Uterus (tissue), 3 donors: ENCODE measurements at regions not wholly inside any gene's neighbourhood (a gene's known extent, or its start where the extent isn't known, plus 50 kb on each side); places are given as distances from the start of the nearest gene placed in this dataset.

ENCODE experiments used
- DNase-seq, 2 donors: peaks; one replicate each; pipeline ENCODE4 v3.0.0-alpha.2; 2019 to 2020
- H3K27ac ChIP-seq, 2 donors: fragments of 200-600 bp; sonication (generic); 1 replicate in 1 of 2; 2 replicates in 1 of 2; pipeline ENCODE4 v1.5.1; 2016 to 2018
- H3K27me3 ChIP-seq, 2 donors: fragments of 200-600 bp; sonication (generic); one replicate each; pipeline ENCODE4 v1.5.1; 2018 to 2019; ENCODE audit warnings: control low read depth in 1 of 2
- H3K36me3 ChIP-seq, 2 donors: fragments of 200-600 bp; sonication (generic); one replicate each; pipeline ENCODE4 v1.5.1; 2019; ENCODE audit warnings: control low read depth in 1 of 2
- H3K4me1 ChIP-seq, 2 donors: fragments of 200-600 bp; sonication (generic); one replicate each; pipeline ENCODE4 v1.5.1; 2018 to 2019; ENCODE audit warnings: control low read depth in 1 of 2
- H3K4me3 ChIP-seq, 2 donors: fragments of 200-600 bp; sonication (generic); 1 replicate in 1 of 2; 2 replicates in 1 of 2; pipeline ENCODE4 v1.5.1; 2018 to 2019; ENCODE audit warnings: mild to moderate bottlenecking in 1 of 2
- H3K9me3 ChIP-seq, 2 donors: fragments of 200-600 bp; sonication (generic); one replicate each; pipeline ENCODE4 v1.5.1; 2019; ENCODE audit warnings: control low read depth in 1 of 2
- CTCF ChIP-seq, 4 experiments: fragments of 200-600 bp in 2 of 4; fragments of 450-650 bp in 2 of 4; sonication (generic) in 2 of 4; IDR thresholded peaks; one replicate each; pipeline ENCODE4 v1.5.1; 2016 to 2019; ENCODE audit warnings: antibody characterized with exemption in 4 of 4, mild to moderate bottlenecking in 2 of 4, moderate library complexity in 1 of 4
- POLR2A ChIP-seq, 2 donors: fragments of 450-650 bp; IDR thresholded peaks; one replicate each; pipeline ENCODE4 v1.6.1; 2016; ENCODE audit warnings: antibody characterized with exemption in 2 of 2, mild to moderate bottlenecking in 1 of 2, moderate library complexity in 1 of 2
- intact Hi-C: fragments of 100-400 bp; cut with DNase I; formaldehyde crosslinking; loops from one replicate; pipeline ENCODE4 v1.15.1; 2023; ENCODE audit warnings: low total_unique reads
- donor health status: DM: yes; HTN: yes; CAD: no.

GRCh38 chrX:9338986-9339385 lies 125.9 kb upstream of the TBL1X start:
- no peaks in the 10 kb centered on the region for H3K4me1 ChIP-seq
- intact Hi-C loops = no loop called here
- H3K27me3 ChIP-seq = no peaks in the 10 kb centered on the region
- DNase-seq = no peak
- TF ChIP-seq CTCF (IDR thresholded peaks at IDR 0.05) (no peak), POLR2A (IDR thresholded peaks at IDR 0.05) (no peak)
- no peak overlapping the region for H3K27ac ChIP-seq
- H3K36me3 ChIP-seq = no peaks in the 10 kb centered on the region
- no peaks in the 10 kb centered on the region for H3K9me3 ChIP-seq
- no peak overlapping the region for H3K4me3 ChIP-seq

GRCh38 chrX:9339603-9340491 lies 125.0 kb upstream of the TBL1X start:
- Histone ChIP-seq H3K27me3 (no peaks in the 10 kb centered on the region), H3K9me3 (no peaks in the 10 kb centered on the region), H3K4me3 (no peak overlapping the region), H3K27ac (peak overlapping the region; percentile 81 to 84), H3K4me1 (no peaks in the 10 kb centered on the region), H3K36me3 (no peaks in the 10 kb centered on the region)
- TF ChIP-seq CTCF (IDR thresholded peaks at IDR 0.05) (no peak), POLR2A (IDR thresholded peaks at IDR 0.05) (no peak)
- DNase-seq = peak; percentile 62
- intact Hi-C loops = loop anchor here (5.0 kb wide), 1 partner anchor 122 kb away; no protein-coding TSS in a partner anchor

GRCh38 chrX:9340598-9341290 lies 124.1 kb upstream of the TBL1X start:
- H3K9me3 ChIP-seq = no peaks in the 10 kb centered on the region
- intact Hi-C loops = loop anchor here (5.0 kb wide), 1 partner anchor 122 kb away; no protein-coding TSS in a partner anchor
- TF ChIP-seq CTCF (IDR thresholded peaks at IDR 0.05) (no peak), POLR2A (IDR thresholded peaks at IDR 0.05) (peak in 1 of 2 donors; percentile 19)
- no peaks in the 10 kb centered on the region for H3K36me3 ChIP-seq
- no peaks in the 10 kb centered on the region for H3K4me1 ChIP-seq
- H3K27ac ChIP-seq = peak overlapping the region; percentile 81 to 84
- H3K4me3 ChIP-seq = no peak overlapping the region
- DNase-seq = peak; percentile 45 to 64
- no peaks in the 10 kb centered on the region for H3K27me3 ChIP-seq

GRCh38 chrX:9341291-9342201 lies 123.3 kb upstream of the TBL1X start:
- Histone ChIP-seq H3K9me3 (no peaks in the 10 kb centered on the region), H3K4me1 (no peaks in the 10 kb centered on the region), H3K36me3 (no peaks in the 10 kb centered on the region), H3K27ac (peak overlapping the region; percentile 81 to 84), H3K27me3 (no peaks in the 10 kb centered on the region), H3K4me3 (no peak overlapping the region)
- no peak for TF ChIP-seq POLR2A (IDR thresholded peaks at IDR 0.05)
- TF ChIP-seq CTCF (IDR thresholded peaks at IDR 0.05) = no peak
- intact Hi-C loops = loop anchor here (5.0 kb wide), 1 partner anchor 121 kb away; no protein-coding TSS in a partner anchor
- peak; percentile 51 to 69 for DNase-seq
